AG04450 (cell line): ENCODE measurements at regions not wholly inside any gene's neighbourhood (a gene's known extent, or its start where the extent isn't known, plus 50 kb on each side); places are given as distances from the start of the nearest gene placed in this dataset.

Experiments used
- CTCF ChIA-PET: fragments of 300-600, 350-600 bp; formaldehyde crosslinking; extraction: SDS; loops from one replicate; lab custom pipeline; 2022; ENCODE audit warnings: antibody characterized with exemption, inconsistent platforms; lab: Charles Lee
- POLR2A ChIA-PET: fragments of 350-600 bp; formaldehyde crosslinking; extraction: SDS; loops from one replicate; lab custom pipeline; 2021; ENCODE audit warnings: antibody characterized with exemption, inconsistent platforms; lab: Yijun Ruan, JAX
- DNase-seq: peaks from one replicate; pipeline ENCODE4 v3.0.0-alpha.2; 2011; ENCODE audit warnings: low read depth, low spot score
- H3K27ac ChIP-seq: one replicate; pipeline ENCODE4 v1.5.1; 2012; ENCODE audit warnings: low read depth, low read length, control low read depth
- H3K27me3 ChIP-seq: one replicate; pipeline ENCODE4 v1.6.0; 2012; ENCODE audit warnings: low read length; ENCODE audit not compliant: control insufficient read depth, insufficient read depth
- H3K4me3 ChIP-seq: 2 replicates; pipeline ENCODE4 v1.5.1; 2011; ENCODE audit warnings: mild to moderate bottlenecking, low read depth, low read length, control low read depth
- H3K9me3 ChIP-seq: 2 replicates; pipeline ENCODE4 v1.5.1; 2012; ENCODE audit warnings: low read length; ENCODE audit not compliant: control insufficient read depth, insufficient read depth
- TF ChIP-seq, protein P1 (sequence below): IDR thresholded peaks from 2 replicates; pipeline ENCODE4 v1.5.1; 2011; ENCODE audit warnings: low read depth, low read length, control low read depth, inconsistent platforms

DNA sequence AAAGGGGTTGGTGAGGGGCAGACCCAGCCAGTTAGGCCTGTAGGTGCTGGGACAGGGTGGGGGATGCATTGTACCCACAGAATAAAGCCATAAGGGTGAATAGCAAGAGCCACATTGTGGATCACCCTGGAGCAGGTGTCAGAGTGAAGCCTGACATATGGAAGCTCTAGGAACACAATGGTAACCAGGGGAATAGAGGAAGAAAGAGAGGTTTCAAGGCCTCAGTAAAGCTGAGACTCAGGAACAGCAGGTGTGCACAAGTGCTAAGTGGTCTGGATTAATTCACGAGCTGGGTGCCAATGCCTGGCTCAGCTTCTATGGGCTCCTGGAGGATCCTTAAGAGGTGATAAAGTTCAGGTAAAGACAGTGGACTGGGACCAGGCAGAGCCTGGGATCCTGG, 323.7 kb upstream of the CTNNB1 start:
- CTCF ChIA-PET = no interaction called here
- TF ChIP-seq, protein P1, sequence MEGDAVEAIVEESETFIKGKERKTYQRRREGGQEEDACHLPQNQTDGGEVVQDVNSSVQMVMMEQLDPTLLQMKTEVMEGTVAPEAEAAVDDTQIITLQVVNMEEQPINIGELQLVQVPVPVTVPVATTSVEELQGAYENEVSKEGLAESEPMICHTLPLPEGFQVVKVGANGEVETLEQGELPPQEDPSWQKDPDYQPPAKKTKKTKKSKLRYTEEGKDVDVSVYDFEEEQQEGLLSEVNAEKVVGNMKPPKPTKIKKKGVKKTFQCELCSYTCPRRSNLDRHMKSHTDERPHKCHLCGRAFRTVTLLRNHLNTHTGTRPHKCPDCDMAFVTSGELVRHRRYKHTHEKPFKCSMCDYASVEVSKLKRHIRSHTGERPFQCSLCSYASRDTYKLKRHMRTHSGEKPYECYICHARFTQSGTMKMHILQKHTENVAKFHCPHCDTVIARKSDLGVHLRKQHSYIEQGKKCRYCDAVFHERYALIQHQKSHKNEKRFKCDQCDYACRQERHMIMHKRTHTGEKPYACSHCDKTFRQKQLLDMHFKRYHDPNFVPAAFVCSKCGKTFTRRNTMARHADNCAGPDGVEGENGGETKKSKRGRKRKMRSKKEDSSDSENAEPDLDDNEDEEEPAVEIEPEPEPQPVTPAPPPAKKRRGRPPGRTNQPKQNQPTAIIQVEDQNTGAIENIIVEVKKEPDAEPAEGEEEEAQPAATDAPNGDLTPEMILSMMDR = no peak
- Histone ChIP-seq H3K4me3 (no peak overlapping the region), H3K27me3 (no peaks in the 10 kb centered on the region), H3K9me3 (no peaks in the 10 kb centered on the region), H3K27ac (no peak overlapping the region)
- no peak for DNase-seq
- POLR2A ChIA-PET = no interaction called here

DNA sequence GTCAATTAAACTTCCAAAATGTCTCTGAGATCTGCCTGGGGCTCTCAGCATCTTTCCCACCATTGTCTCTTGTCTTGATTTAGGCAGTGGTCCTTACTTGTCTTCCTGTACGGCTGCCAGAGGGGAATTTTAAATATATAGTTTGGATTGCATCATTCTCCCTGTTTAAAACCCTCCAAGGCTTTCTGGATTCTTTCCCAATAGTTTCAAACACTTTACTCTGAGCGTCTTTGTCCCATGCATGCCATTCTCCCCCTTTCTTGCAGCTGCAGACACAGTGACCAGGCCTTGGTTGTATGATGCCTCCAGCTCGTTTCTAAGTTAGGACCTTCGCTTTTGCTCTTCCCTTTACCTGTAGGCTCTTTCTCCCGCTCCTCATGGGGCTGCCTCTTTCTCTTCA, 323.3 kb upstream of the CTNNB1 start:
- Histone ChIP-seq H3K27ac (no peak overlapping the region), H3K4me3 (no peak overlapping the region), H3K9me3 (no peaks in the 10 kb centered on the region), H3K27me3 (no peaks in the 10 kb centered on the region)
- ChIA-PET POLR2A (no interaction called here), CTCF (no interaction called here)
- no peak for DNase-seq
- TF ChIP-seq, protein P1 = no peak

DNA sequence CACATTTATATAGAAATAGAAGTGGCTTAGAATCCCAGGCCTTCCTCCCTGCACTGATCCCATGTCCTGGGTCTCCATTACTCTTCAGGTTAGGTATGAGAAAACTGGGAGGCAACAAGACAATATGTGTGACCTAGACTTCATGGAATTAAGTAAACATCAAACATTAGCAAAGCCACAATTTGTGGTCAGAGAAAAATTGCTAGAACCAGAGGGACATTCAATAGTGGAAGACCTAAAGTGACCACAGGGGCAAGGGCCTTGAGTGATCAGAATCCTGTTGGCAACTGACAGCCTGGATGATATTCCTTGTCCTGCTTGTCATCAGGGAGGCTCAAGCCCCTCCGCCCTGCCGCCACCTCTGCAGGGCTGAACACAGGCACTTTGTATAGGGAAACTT, 322.8 kb upstream of the CTNNB1 start:
- POLR2A ChIA-PET = no interaction called here

DNA sequence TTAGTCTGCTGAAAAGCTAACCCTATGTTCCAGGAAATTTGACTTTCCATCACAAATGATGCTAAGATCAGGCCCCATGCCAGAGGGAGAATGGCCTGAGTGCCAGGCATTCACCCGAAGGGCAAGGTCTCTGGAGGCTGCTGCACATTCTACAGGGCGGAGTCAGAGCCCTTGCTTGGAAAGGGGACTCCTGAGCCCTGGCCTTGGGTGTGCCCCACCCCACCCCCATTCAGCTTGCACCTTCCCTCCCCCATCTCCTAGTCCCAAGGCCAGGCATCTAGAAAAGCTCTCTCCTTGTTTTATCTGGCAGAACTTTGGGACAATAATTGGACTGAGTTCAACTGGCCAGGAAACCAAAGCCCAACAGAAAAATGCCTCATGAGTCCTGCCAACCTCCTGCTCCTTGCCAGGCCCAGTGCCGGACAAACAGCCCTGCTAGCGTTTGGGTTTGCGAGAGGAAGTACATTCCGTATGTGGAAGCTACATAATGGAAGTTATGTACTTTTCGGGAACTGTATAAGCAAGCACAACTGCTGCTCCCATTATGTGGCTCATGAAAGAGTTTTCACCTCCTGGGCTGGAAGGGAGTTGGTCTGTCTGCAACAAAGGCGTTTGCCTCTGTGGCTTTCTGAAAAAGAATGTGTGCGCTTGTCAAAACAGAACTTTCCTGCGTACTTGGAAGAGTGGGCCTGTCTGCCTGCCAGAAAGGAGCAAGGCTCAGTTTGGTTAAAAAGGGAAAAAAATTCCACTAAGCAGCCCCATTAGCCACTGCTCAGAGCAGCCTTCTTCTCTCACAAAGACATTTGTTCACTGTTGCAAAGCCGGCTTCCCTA, 321.5 kb upstream of the CTNNB1 start:
- ChIA-PET CTCF (no interaction called here), POLR2A (no interaction called here)
- Histone ChIP-seq H3K27me3 (no peaks in the 10 kb centered on the region), H3K9me3 (no peaks in the 10 kb centered on the region), H3K27ac (no peak overlapping the region), H3K4me3 (no peak overlapping the region)
- TF ChIP-seq, protein P1 = no peak
- DNase-seq = no peak

More for the DNA sequence above, 322.8 kb upstream of the CTNNB1 start:
- CTCF ChIA-PET = no interaction called here
- TF ChIP-seq, protein P1 = no peak
- no peak for DNase-seq
- Histone ChIP-seq H3K9me3 (no peaks in the 10 kb centered on the region), H3K4me3 (no peak overlapping the region), H3K27ac (no peak overlapping the region), H3K27me3 (no peaks in the 10 kb centered on the region)

DNA sequence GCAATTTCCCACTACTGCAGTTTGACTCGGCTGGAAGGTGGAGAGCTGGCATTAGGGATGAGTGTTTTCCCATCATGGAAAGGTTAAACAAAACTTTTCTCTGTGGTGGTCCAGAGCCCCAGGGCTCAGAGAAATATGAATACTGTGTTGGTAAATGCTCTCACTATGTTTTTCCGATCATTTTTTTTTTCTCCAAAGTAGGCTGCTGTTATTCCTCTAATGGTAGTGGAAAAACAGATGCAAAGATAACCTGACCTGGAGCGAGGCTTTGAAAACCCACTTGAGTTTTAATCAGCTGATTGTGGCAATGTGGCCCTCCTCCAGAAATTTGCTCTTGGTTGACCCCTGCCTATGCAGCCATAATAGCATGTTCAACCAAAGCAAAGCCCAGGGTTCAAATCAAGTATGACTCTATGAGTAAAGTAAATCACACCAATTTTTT, 320.8 kb upstream of the CTNNB1 start:
- Histone ChIP-seq H3K4me3 (no peak overlapping the region), H3K27ac (no peak overlapping the region), H3K27me3 (no peaks in the 10 kb centered on the region), H3K9me3 (no peaks in the 10 kb centered on the region)
- no peak for DNase-seq
- TF ChIP-seq, protein P1 = no peak
- ChIA-PET POLR2A (no interaction called here), CTCF (no interaction called here)
